AG04449 (cell line): ENCODE measurements at regions not wholly inside any gene's neighbourhood (a gene's known extent, or its start where the extent isn't known, plus 50 kb on each side); places are given as distances from the start of the nearest gene placed in this dataset.

Source experiments
- CTCF ChIA-PET: fragments of 350-600 bp; formaldehyde crosslinking; extraction: SDS; loops from one replicate; lab custom pipeline; 2021; ENCODE audit warnings: antibody characterized with exemption; lab: Yijun Ruan, JAX
- POLR2A ChIA-PET: fragments of 400-600, 350-600 bp; formaldehyde crosslinking; extraction: SDS; loops from one replicate; lab custom pipeline; 2020; ENCODE audit warnings: antibody characterized with exemption, inconsistent platforms; lab: Yijun Ruan, JAX
- DNase-seq: peaks from one replicate; pipeline ENCODE4 v3.0.0-alpha.2; 2010; ENCODE audit warnings: low read depth, low spot score
- H3K4me3 ChIP-seq: 2 replicates; pipeline ENCODE4 v1.5.1; 2011; ENCODE audit warnings: low read depth, mild to moderate bottlenecking, control low read depth, low read length
- CTCF ChIP-seq: IDR thresholded peaks from one replicate; pipeline ENCODE4 v1.5.1; 2011; ENCODE audit warnings: mild to moderate bottlenecking, moderate library complexity, low read length, control low read depth, inconsistent platforms; ENCODE audit not compliant: insufficient read depth; ENCODE audit errors: missing control alignments

GRCh38 chr18:47750889-47751423, 179.5 kb downstream of the SMAD2 start:
- TF ChIP-seq CTCF, result no peak
- POLR2A ChIA-PET, result no interaction called here
- CTCF ChIA-PET, result interaction anchor here (0.7 to 8.3 kb wide), 14 partner anchors 9 to 700 kb away, joined by 3 to 165 read pairs (median 5); no protein-coding TSS in a partner anchor
- no peak overlapping the region for H3K4me3 ChIP-seq
- DNase-seq, result no peak

- TF ChIP-seq CTCF, result no peak
- no peak for DNase-seq
- POLR2A ChIA-PET, result no interaction called here
- no peak overlapping the region for H3K4me3 ChIP-seq
- CTCF ChIA-PET, result interaction anchor here (0.8 to 5.9 kb wide), 37 partner anchors 8 to 700 kb away, joined by 3 to 228 read pairs (median 6); partner anchors contain the start of gene SKOR2
Measured at GRCh38 chr18:47749600-47749973, 180.9 kb downstream of the SMAD2 start.

- CTCF ChIA-PET, result interaction anchor here (0.6 to 5.9 kb wide), 89 partner anchors 9 to 711 kb away, joined by 3 to 228 read pairs (median 4); partner anchors contain the start of gene SKOR2
Measured at GRCh38 chr18:47748847-47749599, 181.4 kb downstream of the SMAD2 start.

GRCh38 chr18:47748093-47748796, 182.2 kb downstream of the SMAD2 start:
- POLR2A ChIA-PET, result no interaction called here
- CTCF ChIA-PET, result interaction anchor here (0.6 to 5.9 kb wide), 91 partner anchors 8 to 710 kb away, joined by 3 to 228 read pairs (median 4); partner anchors contain the start of gene SKOR2
- no peak overlapping the region; the same call in 1 of the 2 replicates for H3K4me3 ChIP-seq
- DNase-seq, result no peak
- no peak for TF ChIP-seq CTCF

More at GRCh38 chr18:47748847-47749599, 181.4 kb downstream of the SMAD2 start:
- TF ChIP-seq CTCF, result peak; percentile 96
- POLR2A ChIA-PET, result no interaction called here
- peak overlapping the region; percentile 40 for H3K4me3 ChIP-seq
- DNase-seq, result no peak

GRCh38 chr18:47747260-47747795, 183.1 kb downstream of the SMAD2 start:
- H3K4me3 ChIP-seq, result no peak overlapping the region
- TF ChIP-seq CTCF, result no peak
- CTCF ChIA-PET, result interaction anchor here (0.6 to 5.9 kb wide), 13 partner anchors 9 to 698 kb away, joined by 3 to 228 read pairs (median 5); partner anchors contain the start of gene SKOR2
- POLR2A ChIA-PET, result no interaction called here
- no peak for DNase-seq
